ENCODE measurements at regions not wholly inside any gene's neighbourhood (a gene's known extent, or its start where the extent isn't known, plus 50 kb on each side); places are given as distances from the start of the nearest gene placed in this dataset.

DNA sequence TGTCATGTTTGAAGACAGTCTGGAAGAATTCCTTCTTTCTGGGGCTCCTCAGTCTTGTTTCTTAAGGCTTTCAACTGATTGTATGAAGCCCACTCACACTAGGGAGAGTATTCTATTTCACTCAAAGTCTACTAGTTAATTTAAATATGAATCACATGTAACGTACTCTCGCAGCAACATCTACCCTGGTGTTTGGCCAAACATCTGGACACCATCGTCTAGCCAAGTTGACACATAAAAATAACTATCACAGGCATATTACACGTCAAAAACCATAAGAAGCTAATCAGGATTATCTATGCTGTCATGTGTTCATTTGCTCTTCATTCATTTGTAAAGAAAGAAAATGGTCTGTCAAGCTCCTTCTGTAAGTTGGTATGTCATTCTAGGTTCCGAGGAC lies 787.4 kb downstream of the KCNJ2 start:
- TF ChIP-seq, protein P1, sequence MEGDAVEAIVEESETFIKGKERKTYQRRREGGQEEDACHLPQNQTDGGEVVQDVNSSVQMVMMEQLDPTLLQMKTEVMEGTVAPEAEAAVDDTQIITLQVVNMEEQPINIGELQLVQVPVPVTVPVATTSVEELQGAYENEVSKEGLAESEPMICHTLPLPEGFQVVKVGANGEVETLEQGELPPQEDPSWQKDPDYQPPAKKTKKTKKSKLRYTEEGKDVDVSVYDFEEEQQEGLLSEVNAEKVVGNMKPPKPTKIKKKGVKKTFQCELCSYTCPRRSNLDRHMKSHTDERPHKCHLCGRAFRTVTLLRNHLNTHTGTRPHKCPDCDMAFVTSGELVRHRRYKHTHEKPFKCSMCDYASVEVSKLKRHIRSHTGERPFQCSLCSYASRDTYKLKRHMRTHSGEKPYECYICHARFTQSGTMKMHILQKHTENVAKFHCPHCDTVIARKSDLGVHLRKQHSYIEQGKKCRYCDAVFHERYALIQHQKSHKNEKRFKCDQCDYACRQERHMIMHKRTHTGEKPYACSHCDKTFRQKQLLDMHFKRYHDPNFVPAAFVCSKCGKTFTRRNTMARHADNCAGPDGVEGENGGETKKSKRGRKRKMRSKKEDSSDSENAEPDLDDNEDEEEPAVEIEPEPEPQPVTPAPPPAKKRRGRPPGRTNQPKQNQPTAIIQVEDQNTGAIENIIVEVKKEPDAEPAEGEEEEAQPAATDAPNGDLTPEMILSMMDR (IDR thresholded peaks at IDR 0.05) = no peak
- TF ChIP-seq EZH2 (IDR thresholded peaks at IDR 0.05; ENCODE audit: borderline replicate concordance, insufficient read depth, low read depth, low read length, poor library complexity, severe bottlenecking) = no peak

Measured in B cell (primary cell).